ENCODE measurements at regions not wholly inside any gene's neighbourhood (a gene's known extent, or its start where the extent isn't known, plus 50 kb on each side); places are given as distances from the start of the nearest gene placed in this dataset.

DNA sequence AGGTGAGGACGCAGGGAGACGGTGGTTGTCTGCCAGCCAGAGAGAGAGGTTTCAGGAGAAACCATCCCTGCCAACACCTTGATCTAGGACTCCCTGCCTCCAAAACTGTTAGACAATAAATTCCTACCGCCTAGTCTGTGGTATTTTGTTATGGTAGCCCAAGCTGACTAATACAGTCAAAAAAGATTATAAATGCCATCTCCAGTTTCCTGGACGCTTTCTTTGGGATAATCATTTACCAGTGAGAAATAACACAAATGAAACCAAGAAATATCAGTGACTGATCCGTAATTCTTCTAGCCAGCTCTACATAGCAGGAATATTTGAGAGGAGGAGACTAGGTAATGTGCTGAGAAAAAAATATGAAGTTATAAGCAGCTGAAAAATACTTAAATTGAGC, 707.8 kb upstream of the LMCD1 start:
- DNase-seq, result no peak

DNA sequence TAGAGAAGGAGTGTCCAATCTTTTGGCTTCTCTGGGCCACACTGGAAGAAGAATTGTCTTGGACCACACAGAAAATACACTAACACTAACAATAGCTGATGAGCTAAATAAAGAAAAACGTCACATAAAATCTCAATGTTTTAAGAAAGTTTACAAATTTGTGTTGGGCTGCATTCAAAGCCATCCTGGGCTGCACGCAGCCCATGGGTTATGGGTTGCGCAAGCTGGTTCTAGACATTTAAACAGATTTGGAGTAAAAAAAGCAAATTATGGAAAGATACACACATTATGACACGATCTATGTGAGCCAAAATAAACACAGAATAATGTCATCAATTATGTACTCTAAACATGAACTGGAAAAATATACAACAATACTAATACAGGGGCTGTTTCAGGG, 703.3 kb upstream of the LMCD1 start:
- DNase-seq, result no peak

- no peak for DNase-seq
Observed at GRCh38 chr3:7800006-7800780, 701.4 kb upstream of the LMCD1 start.

DNA sequence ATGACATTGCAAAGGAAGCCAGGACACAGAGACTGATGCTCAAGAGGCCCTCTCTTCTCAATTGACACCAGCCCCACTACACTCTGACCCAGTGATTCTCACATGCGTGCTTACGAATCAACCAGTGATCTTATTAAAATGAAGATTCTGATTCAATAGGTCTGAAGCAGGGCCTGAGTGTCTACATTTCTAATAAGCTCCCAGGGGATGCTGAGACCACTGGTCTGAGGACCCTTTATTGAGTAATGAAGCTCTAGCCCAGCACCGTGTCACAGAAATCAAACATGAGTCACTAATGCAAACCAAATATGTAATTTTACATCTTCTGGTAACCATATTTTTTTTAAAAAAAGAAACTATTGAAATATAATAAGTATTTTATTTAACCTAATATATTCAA, 689.1 kb upstream of the LMCD1 start:
- no peak for DNase-seq

DNA sequence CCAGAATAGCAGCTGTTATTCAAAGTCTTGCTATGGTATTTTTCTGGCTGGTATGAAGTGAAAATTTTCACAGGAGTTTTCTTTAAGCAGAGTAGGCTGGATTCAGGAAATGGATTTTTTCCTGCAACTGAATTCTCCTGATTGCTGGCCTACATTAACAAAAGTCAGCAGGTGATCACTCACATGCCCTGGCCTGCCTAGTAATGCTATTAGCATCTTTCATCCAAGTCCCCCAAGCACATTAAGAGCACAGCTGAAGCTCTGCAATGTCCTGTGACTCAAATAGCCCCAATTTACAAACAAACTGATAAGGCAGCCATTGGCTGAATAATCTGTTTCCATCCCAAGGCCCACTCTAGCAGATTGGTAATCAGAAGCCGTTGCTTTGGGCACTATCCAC, 688.3 kb upstream of the LMCD1 start:
- no peak for DNase-seq

GRCh38 chr3:7817239-7817638, 684.4 kb upstream of the LMCD1 start:
- DNase-seq, result no peak

- no peak for DNase-seq
Observed at GRCh38 chr3:7820969-7821368, 680.7 kb upstream of the LMCD1 start.

DNA sequence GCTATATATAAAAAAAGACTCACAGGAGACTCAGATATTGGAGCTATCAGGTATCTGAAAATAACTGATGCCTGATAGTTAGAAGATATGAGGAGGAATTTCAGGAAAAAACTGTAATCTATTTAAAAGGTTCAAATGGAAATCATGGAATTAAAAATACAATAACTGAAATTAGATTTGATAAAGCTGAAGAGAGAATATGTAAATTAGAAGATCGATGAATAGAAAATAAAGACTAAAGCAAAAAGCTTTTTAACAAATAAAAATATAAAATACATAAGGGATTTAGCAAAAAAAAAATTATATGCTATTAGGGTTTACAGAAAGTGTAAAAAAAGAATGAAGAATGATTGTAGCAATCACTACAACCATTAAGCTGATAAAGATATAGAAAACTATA, 679.8 kb upstream of the LMCD1 start:
- no peak for DNase-seq

DNA sequence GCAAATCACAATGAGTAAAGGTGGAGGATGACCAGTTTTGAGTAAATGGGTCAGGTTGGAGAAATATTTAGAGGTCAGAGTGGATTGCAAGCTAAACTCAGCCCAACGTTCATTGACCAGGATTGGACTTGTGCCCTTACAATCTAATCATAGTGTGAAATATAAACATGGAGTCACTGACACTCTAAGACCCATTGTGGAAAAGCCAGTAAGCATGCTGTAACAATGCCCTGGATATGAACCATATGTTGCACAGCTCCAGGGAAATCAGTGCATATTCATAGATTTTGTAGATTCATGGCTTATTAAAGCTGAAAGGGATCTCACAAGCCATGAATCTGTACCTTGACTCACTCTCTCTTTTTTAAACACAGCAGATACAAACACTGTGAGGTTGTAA, 660.2 kb upstream of the LMCD1 start:
- DNase-seq, result no peak

GRCh38 chr3:7843441-7843840, 658.2 kb upstream of the LMCD1 start:
- DNase-seq, result no peak

GRCh38 chr3:7847021-7847420, 654.6 kb upstream of the LMCD1 start:
- DNase-seq, result no peak

- no peak for DNase-seq
Observed at GRCh38 chr3:7847521-7847920, 654.1 kb upstream of the LMCD1 start.

DNA sequence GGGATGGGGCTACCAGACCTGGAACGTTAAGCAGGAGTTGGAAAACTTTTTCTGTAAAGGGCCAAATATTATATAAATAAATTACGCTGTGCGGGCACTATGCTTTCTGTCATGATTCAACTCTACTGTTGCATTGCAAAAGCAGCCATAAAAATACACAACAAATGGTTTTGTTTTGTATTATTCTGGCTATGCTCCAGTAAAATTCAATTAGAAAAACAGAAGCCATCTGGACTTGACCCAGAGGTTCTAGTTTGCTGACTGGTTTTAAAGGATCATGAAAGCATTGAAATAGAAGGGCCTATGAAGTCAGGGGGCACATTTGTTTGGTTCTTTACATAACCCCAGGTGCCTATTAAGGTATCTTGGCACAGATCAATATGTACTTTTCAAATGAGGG, 647.4 kb upstream of the LMCD1 start:
- no peak for DNase-seq

DNA sequence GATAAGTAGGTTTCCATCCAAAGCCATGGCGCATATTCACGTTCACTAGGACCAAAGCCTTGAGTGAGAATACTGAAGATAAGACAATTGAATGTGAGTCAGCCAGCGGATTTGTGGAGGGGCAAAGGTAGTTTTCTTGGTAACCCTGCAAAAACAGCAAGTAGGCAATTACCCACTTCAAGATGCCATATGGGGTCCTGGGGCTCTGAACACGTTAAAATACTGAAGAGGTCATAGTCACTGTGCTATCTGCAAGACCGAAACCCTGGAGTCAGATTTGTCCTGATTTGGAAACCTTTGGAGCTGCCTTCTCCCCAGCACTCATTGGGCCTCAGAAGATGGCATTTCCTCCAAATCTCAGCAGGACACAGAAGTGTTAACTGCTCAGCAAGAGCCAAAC, 646.9 kb upstream of the LMCD1 start:
- no peak for DNase-seq

DNA sequence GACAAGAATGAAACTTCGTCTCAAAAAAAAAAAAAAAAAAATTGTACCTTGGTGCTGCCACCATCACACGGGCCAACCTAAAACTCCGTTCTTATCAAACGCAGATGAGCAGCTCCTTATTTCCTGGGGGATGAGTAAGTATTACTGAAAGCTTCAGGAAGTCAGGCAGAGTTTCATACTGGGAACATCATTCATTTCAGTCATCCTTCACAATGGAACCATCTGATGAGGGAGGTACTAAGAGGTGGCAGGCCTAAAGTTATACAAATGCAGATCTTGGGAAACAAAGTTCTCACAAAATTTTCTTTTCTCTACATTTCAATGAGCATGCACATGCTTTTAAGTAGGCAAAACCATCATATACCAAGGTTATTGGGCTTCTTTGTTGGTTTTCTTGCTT, 636.0 kb upstream of the LMCD1 start:
- no peak for DNase-seq

GRCh38 chr3:7867587-7867986, 634.0 kb upstream of the LMCD1 start:
- DNase-seq, result no peak

GRCh38 chr3:7871003-7871560, 630.5 kb upstream of the LMCD1 start:
- DNase-seq, result no peak

DNA sequence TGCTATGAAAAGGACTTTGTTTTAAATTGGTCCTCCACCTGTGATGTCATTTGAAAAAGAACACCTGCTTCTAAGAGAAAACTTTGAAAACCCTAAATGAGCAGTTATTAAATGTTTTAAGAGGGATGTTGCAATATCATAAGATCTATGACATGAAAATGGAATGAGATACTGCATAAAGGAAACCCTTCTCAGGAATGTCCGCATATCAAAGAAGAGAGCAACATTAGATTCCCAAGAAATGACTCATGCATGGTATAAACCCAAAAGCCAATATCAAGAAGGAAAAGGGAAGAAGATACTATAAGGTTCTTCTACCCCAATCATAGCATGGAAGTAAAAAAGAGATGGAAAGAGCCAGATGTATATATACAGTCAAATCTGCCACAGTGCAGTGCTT, 627.5 kb upstream of the LMCD1 start:
- no peak for DNase-seq

DNA sequence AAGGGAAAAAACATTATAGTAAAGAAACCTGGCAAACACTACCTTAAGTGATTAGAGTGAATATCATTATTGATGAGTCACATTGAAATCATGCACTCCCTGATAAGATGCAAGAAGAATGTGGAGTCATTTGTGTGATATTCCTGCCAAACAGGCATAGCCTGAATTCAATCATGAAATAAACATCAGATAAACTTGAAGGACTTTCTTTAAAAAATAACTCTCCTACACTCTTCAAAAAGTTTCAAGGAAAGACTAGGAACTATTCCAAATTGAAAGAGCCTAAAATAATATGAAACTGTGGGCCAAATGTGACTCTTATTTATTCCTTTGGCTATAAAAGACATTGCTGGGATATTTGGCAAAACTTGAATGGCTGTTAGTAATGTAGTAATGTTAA, 625.7 kb upstream of the LMCD1 start:
- no peak for DNase-seq

DNA sequence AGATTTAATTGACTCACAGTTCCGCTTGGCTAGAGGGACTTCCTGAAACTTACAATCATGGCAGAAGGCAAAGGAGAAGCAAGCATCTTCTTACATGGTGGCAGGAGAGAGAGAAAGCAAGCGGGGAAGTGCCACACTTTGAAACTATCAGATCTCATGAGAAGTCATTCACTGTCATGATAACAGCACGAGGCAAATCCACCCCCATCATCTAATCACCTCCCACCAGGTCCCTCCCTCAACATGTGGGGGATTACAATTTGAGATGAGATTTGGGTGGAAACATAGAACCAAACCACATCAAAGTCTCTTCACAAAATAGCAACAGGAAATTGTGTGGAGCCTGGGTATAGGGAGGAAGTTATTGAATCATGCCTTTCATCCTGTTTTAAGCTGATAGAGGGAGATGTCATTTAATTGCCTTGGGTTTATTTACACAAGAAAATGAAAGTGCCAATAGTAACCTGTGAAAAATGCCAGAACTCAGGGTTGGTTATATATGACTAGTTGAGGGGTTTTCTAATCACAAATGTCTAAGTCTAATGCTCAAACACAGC, 624.8 kb upstream of the LMCD1 start:
- no peak for DNase-seq

DNA sequence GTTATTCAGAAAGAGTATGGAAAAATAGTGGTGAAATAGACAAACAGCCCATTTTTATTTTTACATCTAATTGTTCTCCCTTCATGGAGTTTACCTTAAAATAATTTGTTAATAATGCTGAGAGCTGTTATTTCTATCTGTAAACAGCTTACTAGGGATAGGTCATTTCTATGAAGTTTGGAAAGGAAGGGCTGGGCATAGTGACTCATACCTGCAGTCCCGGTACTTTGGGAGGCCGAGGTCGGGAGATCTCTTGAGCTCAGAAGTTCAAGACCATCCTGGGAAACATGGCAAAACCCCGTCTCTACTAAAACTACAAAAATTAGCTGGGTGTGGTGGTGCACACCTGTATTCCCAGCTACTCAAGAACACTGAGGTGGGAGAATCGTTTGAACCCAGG, 624.3 kb upstream of the LMCD1 start:
- no peak for DNase-seq

GRCh38 chr3:7879572-7879971, 622.1 kb upstream of the LMCD1 start:
- DNase-seq, result no peak

GRCh38 chr3:7881946-7882345, 619.7 kb upstream of the LMCD1 start:
- no peak for DNase-seq

- DNase-seq, result no peak
Observed at GRCh38 chr3:7897655-7898054, 604.0 kb upstream of the LMCD1 start.

DNA sequence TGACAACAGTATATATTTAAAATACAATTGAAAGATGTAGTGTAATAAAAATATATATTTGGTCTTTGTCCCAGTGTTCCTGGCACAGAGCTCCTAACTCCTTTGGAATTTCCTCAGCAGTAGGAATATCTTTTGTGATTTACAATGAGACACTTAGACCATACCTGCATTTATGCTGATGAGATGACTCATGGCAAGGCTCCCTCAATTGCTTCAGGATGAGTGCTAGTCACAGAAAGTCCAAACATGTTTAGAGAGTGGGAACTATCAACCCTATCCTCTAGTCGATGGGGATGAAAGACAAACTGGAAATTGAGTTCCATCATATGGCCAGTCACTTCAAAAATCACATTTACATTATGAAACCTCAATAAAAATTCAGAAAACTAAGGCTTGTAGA, 588.3 kb upstream of the LMCD1 start:
- DNase-seq, result no peak
